GM18907 (cell line): ENCODE measurements at regions not wholly inside any gene's neighbourhood (a gene's known extent, or its start where the extent isn't known, plus 50 kb on each side); places are given as distances from the start of the nearest gene placed in this dataset.

Experiments used
- ATAC-seq: cut with Tn5 transposase; IDR thresholded peaks from one replicate; pipeline ENCODE4 v1.9.1; 2021; ENCODE audit warnings: mild to moderate bottlenecking, moderate library complexity; ENCODE audit not compliant: unreplicated experiment

DNA sequence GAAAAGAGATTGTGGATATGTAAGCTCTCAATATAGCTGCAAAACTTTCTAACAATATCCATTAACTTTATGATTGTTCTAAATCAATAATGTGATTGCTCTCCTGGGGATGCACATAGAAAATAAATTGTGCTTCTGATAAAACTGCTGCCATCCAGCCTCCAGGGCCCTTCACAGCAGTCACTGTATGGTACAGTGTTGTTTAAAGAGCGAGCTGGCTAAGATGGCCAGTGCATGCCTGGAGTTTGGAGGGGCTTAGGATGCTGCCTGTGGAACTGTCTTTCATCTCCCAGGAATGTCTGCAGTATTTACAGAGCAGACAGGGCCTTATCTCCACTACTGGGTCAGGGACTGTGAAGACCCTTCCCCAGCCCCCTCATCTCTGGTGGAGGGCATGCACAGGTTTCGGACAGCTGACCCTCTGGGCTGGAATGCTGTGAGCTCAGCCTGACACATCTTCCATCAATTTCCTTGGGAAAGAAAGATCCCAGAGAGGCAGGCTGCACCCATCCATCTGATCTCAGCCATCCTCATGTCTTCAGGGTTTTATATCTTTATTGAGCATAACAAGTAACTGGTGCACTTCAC is 137.0 kb downstream of the PLPP3 start:
- no peak for ATAC-seq

DNA sequence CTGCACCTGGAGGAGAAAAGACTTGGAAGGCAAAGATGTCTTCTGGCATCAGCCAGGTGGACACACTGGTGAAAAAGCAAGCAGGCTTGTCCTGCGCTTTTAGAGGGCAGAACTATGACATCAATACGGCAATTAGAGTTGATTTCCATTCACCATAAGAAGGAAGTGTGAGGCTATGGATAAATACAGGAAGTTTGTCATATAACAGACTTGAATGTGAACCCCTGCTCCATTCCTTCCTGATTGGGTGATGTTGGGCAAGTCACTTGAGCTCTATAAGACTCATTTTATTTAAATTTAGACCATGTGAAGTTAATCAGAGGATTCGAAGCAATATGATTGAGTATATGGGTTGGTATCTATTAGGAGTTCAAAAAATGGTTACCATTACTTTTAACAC is 137.8 kb downstream of the PLPP3 start:
- ATAC-seq = no peak

DNA sequence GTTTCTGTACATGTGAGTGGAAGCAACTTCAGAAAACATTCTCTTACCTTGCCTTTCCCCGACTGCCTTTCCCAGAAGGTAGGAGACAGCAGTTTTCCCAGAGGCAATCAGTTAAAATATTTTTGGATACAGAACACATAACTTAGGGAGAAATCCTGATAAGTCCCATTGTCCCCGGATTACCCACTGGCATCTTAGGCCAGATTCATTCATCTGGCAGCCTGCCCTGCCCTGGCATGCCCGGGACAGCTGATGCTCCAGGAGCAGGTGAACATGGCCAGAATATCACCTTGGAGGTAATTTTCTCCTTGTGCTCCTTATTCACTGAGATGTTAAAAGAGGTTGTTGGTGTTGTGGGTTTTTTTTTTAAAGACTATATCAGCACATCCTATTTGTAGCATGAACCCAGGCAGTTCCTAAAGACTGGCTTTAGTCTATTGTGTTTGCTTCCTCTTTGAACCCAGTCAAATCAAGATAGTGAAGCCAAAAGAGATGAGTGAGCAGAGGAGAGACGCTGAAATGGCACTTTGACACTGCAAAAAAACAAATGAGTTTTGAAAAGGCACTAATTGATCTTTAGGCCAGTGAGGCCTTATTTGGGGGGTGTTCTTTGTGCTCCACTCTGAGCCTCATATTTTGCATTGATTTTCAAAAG is 139.6 kb downstream of the PLPP3 start:
- ATAC-seq = no peak

DNA sequence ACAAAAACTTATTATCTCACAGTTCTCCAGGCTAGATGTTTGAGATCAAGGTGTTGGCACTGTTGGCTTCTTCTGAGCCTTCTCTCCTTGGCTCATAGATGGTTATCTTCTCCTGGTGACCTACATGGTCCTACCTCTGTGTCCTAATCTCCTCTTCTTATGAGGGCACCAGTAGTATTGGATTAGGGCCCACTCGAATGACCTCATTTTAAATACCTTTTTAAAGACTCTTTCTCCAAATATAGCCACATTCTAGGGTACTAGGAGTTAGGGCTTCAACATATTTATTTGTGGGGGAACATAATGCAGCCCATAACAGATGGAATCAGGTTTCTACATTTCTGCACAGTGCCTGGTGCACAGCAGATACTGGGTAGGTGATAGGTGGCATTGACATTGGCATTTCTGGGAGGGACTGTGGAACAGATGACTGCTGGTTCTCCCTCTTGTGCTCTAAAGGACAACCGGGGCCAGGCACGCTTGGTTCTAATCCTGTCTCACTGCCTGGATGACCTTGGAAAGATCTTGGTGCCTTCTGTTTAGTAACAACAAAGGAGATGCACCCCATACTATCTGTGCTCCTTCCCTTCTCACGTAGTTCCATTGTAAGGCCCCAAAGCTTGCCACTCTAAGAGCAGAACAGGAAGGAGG is 140.3 kb downstream of the PLPP3 start:
- no peak for ATAC-seq

DNA sequence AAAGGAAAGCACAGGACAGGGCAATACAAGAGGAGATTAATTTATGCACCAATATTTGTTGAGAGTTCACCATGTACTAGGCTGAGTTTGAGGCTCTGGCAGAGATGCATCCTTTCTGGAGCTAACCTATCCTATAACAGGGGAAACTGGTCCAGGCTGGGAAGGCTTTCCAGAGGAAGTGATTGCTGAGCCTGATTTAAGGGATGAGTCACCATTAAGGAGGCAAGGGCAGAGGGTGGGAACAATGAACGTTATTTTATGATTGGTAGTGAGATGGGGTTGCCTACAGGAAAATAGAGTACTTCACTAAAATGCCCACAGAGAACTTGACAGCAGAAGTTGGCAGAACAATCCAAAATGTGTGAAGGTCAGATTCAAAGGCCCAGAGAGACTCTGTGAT is 141.4 kb downstream of the PLPP3 start:
- no peak for ATAC-seq

DNA sequence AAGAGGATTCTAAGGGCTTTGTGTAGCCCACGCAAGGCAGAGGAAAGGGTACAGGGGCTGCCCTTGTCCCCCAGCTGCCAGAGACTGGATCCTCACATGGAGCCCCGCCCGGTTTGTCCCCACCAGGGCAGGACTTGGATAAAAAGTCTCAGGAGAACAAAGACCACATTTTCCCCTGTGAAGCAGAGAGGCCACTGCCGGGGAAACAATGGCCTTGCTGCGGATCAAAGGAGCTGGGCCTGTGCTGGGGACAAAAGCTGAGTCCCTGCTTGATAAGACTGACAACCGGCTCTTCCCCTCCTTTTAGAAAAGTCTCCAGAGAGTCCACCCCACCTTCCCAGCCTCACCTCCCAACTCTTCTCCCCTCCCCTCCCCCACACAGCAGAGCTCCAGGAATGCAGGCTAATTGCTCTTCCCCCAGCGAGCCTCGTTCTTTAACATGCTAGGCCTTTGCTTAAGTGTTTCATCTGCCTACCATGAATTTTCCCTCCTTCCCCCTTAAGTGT is 142.4 kb downstream of the PLPP3 start:
- no peak for ATAC-seq

DNA sequence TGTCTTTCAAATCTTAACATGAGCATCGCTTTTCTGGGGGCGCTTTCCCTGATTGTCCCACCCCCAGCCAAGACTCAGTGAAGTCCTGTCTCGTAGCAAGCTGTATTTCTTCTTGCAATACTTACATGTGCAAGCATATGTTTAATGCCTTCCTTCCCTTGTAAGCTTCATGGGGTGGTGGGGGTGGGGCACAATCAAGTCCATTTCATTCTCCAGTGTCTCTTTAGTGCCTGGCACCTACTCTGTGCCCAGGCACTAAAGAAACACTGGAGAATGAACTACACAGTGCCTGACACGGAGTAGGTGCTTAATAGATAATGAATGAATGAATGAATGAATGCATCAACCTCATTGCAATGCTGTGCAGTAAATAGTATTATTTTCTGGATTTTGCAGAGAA is 143.1 kb downstream of the PLPP3 start:
- ATAC-seq = no peak

DNA sequence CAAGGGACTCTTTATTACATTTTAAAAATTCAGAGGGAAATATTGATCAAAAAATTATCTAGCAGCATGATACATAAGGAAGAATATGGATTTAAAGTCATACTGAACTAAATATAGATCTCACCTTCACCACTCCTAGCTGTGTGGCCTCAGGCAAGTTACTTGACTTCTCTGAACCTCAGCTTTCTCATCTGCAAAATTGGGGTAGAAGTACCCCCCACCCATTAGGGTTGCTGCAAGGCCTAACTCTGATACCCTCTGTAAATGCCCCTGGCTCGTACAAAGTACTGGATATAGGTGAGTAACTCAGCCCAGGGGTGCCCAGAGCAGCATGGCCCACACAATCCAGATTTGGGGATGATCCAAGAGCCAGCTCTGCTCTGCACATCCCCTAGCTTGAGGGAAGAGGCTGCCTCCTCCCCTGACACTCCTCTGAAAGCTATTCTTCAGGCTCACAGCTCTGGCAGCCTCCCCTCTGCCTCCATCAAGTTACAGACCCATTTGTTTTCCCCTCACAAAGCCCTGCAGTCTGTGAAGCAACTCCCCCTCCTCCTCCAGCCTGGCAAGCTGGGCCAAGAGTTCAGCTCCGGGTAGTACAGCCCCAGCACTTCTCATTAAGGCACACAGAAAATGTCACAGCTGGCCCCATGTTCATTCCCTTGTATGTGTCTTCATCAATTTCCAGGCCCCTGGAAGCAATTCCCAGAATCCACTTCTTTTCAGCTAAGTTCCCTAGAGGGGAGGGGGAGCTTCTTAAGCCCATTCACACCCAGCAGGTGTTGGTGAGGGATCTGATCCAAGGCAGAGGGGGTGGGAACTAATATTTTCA is 143.7 kb downstream of the PLPP3 start:
- ATAC-seq = no peak

DNA sequence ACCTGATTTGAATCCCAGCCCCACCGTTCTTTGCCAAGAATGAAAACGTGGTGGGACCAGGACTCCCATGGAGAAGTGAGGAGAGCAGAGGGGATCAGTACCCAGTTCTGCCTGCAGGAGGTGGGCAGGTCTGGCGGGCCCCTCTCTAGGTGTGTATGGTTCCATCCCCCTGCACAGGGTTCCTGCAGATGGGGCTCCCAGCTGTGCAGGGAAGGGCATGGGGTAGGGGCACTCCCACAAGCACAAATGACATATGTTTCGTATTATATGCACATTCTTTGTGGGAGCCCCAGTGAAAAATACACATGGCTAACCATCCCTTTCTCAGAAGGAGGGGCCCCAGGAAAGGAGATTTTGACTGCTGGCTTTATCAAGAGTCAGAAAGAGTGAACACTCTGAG is 144.6 kb downstream of the PLPP3 start:
- ATAC-seq = no peak

DNA sequence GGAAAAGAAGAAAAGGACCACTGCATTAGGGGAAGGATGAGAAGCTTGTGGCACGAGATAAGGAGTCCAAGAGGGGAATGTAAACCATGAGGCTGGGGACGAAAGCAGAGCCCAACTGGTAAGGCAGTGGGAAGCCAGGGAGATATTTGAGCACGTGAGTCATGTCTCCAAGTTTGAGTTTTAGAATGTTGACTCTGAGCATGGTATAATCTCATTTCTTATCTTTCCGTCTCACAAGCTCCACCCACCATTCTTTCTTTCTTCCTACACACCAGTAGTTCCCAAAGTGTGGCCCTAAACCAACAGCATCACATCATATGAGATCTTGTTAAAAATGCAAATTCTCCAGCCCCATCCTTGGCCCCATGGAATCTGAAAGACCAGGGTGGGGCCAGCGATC is 145.3 kb downstream of the PLPP3 start:
- no peak for ATAC-seq

DNA sequence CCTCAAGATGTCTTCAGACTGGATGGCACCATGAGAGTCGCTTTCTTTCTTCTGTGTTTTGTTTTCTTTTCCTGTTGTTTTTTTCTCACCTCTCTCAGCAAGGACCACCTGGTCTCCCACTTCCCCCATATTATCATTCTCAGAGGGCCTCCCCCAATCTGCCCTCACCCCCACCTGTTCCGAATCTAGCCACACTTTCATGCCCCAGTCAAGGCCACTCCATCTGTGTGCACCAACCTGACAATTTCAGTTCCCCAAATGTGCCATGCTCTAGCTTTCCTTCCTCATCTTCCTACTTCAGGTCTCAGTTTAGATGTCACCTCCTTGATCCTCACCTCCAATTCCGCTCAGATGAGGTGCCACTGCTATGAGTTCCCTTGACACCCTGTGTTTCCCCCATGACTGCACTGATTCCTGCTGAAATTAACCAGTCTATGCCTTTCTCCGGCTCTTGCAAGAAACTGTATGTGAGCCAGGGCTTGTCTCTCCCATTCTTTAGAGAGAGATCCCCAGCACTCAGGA is 146.2 kb downstream of the PLPP3 start:
- no peak for ATAC-seq

DNA sequence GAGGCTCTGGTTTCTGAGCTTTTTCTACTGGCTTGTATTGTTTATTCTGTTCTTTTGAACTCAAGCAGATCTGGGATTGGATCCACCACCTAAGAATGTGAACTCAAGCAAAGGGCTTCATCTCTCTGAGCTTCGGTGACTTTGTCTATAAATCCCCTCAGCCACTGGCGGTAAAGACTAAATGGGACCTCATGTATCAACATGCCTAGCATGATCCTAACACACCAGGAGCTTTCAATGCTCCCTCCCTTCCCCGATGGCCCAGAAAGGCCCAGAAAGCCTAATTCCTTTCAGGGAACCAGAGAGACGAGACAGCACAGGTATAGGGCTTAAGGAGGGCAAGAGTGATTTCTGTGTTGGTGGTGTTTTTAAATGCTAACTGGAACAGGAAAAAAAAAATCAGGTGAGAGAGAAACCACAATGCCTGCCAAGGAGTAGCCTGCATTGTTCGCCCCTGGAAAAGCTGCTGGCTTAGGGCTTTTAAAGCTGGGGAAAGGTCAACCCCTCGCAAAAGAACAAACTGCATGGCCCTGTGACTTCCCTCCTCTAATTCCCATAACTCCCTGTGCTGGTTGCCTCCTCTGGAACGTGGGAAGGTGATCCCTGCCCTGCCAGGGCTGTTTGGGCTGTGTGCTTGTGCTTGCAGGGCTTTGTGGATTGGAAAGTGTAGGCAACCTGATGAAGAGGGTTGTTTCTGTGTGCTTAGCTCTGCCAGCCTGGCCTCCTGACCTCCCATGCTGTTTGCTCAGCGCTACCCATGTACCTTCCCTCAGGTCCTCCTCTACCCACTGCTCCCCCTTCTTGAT is 147.0 kb downstream of the PLPP3 start:
- no peak for ATAC-seq

DNA sequence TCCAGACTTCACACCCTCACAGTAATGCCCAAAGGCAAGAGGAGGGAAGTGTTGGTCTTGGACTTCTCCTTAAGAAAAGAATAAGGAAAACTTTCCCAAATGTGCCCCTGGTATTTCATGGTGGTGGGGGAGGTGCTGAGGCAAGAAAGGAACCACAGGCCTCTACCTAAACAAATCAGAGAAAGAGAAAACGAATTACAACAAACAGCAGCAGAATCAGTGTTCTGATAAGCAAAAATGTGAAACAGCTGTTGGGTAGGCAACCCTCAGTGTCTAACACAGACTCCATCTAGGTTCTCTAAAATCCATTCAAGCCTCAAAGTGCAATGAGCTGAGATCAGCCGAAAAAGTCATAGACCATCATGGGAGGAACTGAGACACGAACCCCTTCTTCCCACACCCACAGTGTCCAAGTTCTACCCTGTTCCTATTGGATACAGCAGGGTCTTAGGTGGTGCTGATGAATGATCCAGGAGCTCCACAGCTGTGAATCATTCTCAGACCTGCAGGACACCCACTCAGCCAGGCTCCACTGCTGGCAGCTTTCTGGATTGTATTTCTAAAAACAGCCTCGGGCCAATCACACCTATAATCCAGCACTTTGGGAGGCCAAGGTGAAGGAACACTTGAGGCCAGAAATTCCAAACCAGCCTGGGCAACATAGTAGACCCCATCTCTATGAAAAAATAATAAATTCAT is 149.1 kb downstream of the PLPP3 start:
- ATAC-seq = no peak

DNA sequence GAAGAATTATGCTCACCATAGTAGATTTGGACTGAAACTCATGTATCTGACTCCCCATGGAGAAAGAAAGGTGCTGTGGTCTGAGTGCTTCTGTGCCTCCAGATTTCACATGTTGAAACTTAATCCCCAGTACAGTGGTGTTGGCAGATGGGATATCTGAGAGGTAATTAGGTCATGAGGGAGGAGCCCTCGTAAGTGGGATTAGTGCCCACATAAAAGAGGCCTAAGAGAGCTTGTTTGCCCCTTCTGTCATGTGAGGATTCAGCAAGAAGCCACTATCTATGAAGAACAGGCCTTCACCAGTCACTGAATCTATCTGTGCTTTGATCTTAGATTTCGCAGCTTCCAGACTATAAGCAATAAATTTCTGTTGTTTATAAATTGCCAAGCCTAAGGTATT is 150.1 kb downstream of the PLPP3 start:
- no peak for ATAC-seq

DNA sequence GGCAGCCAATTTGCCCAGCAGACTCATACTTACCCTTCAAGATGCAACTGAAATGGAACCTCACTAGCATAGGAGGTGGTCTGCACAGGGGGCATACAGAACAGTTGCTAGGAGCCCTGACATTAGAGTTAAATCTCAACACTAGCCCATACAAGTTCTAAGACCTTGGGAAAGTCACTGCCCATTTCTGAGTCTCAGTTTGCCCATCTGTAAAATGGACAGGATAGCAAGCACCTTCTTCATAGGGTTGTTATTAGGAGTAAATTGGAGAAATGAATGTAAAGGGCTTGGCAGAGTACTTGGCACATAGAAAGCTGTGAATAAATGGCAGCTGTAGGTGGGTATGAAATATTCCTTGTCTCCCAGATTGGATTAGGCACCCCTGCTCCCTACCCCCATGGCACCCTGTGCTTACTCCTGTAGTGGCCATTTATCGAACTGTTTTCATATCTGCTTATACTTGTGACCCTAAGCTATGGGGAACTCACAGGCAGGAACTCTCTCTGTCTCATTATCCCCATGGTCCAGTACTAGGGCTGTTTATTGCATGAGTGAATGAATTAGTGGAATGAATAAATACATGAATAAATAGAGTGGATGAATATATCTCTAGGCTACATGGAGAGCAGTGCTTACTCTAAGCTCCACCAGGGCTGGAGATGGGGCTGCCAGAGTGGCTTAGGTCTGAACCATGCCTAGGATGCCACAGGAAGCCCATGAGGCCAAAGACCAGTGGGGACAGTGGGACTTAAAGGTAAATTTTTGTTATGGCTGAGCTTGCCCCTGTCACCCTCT is 152.6 kb downstream of the PLPP3 start:
- no peak for ATAC-seq

DNA sequence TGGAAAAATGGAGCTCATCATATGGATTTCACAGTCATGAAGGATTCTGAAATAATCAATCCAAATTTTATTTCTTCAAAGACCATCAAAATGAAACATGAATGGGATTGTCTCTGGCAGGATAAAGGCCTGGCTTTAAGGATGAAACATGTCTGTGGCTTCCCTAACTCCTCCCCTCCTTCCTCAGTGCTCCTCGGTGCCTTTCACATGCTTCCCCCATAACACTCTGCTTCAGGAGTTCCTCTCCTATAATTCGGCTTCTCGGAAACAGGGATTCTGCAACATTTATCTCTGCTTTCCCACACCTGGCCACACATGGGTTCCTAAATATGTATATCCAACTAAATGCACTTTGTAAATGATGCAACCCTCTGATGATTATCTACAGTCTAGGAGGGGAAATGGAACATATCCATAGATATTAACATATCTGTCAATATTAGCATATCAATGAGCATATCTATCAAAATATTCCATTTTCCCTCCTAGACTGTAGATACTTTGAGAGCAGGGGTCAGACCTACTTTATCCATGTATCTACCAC is 153.8 kb downstream of the PLPP3 start:
- ATAC-seq = no peak

DNA sequence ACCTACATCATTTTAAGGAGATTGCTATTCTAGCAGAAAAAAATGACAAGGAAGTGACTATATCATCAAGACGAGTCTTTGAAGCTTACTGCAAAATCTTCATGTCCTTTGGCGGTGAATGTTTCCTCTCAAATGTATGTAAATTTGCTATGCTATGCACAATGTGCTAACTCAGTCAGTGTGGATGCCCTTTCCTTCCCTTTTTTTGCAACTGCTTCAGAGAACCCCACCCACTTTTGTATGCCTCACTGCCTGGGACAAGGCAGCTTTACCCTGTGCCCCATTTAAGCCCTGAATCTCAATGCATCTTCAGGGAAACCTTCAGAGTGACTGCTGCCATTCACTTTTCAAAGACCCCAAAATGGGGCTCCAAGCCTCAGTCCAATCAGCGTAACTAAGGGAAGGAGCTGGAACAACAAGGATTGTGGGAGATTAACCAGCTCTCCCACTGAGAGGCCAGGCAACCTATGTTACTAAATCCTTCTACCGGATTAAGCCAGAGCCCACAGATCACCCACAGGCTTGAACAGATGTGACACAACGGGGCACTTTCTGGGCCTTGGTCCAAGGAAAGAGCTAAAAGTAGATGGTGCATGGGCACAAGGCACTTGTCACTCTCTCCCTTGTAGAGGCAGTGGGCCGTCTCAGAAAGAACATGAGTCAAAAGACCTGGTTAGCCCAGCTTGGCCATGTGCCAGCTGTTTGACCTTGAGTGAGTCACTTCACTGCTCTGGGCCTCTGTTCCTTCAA is 154.4 kb downstream of the PLPP3 start:
- no peak for ATAC-seq

DNA sequence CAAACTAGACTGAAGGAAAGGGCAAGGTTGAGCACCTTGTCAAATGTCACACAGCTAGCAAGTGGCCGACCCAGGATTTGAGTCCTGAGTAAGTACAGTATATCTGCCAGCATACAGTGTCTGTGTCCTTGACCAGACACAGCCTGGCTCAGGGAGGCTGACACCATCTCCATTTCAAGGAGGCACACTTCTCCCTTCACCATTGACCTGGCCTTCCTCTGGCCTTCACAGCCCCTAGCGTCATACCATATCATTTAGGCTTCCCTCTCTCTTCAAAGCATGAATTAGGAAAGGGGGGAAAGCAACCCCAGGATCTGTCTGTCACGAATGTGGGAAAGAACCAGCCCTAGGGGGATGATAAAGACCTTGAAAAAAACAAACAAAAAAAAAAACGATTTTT is 155.6 kb downstream of the PLPP3 start:
- ATAC-seq = no peak
